AG04450 (cell line): ENCODE measurements at regions not wholly inside any gene's neighbourhood (a gene's known extent, or its start where the extent isn't known, plus 50 kb on each side); places are given as distances from the start of the nearest gene placed in this dataset.

ENCODE experiments used
- CTCF ChIA-PET: fragments of 300-600, 350-600 bp; formaldehyde crosslinking; extraction: SDS; loops from one replicate; lab custom pipeline; 2022; ENCODE audit warnings: antibody characterized with exemption, inconsistent platforms; lab: Charles Lee
- POLR2A ChIA-PET: fragments of 350-600 bp; formaldehyde crosslinking; extraction: SDS; loops from one replicate; lab custom pipeline; 2021; ENCODE audit warnings: antibody characterized with exemption, inconsistent platforms; lab: Yijun Ruan, JAX
- DNase-seq: peaks from one replicate; pipeline ENCODE4 v3.0.0-alpha.2; 2011; ENCODE audit warnings: low read depth, low spot score
- H3K27ac ChIP-seq: one replicate; pipeline ENCODE4 v1.5.1; 2012; ENCODE audit warnings: low read depth, low read length, control low read depth
- H3K27me3 ChIP-seq: one replicate; pipeline ENCODE4 v1.6.0; 2012; ENCODE audit warnings: low read length; ENCODE audit not compliant: control insufficient read depth, insufficient read depth
- H3K4me3 ChIP-seq: 2 replicates; pipeline ENCODE4 v1.5.1; 2011; ENCODE audit warnings: mild to moderate bottlenecking, low read depth, low read length, control low read depth
- H3K9me3 ChIP-seq: 2 replicates; pipeline ENCODE4 v1.5.1; 2012; ENCODE audit warnings: low read length; ENCODE audit not compliant: control insufficient read depth, insufficient read depth
- TF ChIP-seq, protein P1 (sequence below): IDR thresholded peaks from 2 replicates; pipeline ENCODE4 v1.5.1; 2011; ENCODE audit warnings: low read depth, low read length, control low read depth, inconsistent platforms

DNA sequence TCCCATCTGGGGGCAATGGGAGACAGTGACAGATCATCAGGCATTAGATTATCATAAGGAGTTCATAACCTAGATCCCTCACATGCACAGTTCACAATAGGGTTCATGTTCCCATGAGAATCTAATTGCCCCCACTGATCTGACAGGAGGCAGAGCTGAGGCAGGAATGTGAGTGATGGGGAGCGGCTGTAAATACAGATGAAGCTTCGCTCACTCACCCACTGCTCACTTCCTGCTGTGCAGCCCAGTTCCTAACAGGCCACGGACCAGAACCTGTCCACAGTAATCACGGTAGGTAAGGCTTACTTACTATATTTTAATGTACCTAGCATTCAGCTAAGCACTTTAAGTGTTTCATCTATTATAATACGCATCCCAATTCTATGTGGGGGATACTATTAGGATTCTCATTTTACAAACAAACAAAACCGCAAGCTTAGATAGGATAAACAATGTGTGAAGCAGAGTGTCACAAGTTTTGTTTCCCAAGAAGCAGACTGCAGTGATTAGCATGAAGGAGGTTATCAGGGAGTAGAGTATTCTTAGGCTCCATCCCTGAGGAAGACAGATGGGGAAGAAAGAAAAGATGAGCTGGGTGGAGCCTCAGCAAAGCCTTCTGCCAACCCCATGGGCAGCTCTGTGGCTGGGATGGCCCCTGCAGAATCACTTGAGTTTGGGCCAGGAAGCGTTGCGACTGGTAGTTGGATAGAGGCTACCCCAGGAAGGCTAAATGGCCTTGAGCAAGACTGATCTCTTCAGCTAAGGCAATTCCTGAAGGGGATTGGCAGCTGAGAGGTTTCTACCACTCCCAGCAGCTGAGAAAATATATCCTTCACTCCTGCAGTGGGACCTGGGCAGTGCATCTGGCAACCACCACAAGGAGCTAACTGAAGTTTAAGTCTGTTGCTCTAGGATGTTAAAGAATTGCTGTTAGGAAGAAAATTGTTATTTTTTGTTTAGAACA lies 133.1 kb downstream of the MREG start:
- Histone ChIP-seq H3K9me3 (peaks cover 2% of the 10 kb centered on the region; the same call in 1 of the 2 replicates), H3K27me3 (no peaks in the 10 kb centered on the region), H3K4me3 (no peak overlapping the region), H3K27ac (no peak overlapping the region)
- TF ChIP-seq, protein P1, sequence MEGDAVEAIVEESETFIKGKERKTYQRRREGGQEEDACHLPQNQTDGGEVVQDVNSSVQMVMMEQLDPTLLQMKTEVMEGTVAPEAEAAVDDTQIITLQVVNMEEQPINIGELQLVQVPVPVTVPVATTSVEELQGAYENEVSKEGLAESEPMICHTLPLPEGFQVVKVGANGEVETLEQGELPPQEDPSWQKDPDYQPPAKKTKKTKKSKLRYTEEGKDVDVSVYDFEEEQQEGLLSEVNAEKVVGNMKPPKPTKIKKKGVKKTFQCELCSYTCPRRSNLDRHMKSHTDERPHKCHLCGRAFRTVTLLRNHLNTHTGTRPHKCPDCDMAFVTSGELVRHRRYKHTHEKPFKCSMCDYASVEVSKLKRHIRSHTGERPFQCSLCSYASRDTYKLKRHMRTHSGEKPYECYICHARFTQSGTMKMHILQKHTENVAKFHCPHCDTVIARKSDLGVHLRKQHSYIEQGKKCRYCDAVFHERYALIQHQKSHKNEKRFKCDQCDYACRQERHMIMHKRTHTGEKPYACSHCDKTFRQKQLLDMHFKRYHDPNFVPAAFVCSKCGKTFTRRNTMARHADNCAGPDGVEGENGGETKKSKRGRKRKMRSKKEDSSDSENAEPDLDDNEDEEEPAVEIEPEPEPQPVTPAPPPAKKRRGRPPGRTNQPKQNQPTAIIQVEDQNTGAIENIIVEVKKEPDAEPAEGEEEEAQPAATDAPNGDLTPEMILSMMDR = no peak
- ChIA-PET POLR2A (no interaction called here), CTCF (interaction anchor here (0.9 kb wide), 1 partner anchor 29 kb away, joined by 3 read pairs; no protein-coding TSS in a partner anchor)
- DNase-seq = peak; percentile 48

DNA sequence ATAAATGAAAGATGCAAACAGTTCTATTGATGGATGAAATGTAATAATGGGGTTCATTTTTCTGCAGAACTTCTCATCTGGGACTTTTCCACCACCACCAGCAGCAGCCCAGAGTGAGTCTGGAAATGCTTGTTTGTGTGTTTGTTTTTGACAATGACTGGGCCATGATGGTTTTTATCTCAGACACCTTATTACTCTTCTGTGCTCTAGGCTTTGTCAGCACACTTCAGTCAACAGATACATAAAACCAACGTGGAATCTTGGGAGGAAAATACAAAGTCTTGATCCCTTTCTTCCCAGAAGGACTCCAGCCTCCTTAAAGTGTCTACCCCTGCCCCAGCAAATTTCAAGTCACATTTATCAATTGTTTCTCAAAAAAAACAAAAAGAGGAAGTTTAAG lies 134.0 kb downstream of the MREG start:
- H3K27me3 ChIP-seq = no peaks in the 10 kb centered on the region
- CTCF ChIA-PET = no interaction called here
- no peak overlapping the region for H3K4me3 ChIP-seq
- peaks cover 2% of the 10 kb centered on the region; the same call in 1 of the 2 replicates for H3K9me3 ChIP-seq
- TF ChIP-seq, protein P1 = no peak
- DNase-seq = no peak
- POLR2A ChIA-PET = no interaction called here
- H3K27ac ChIP-seq = no peak overlapping the region

DNA sequence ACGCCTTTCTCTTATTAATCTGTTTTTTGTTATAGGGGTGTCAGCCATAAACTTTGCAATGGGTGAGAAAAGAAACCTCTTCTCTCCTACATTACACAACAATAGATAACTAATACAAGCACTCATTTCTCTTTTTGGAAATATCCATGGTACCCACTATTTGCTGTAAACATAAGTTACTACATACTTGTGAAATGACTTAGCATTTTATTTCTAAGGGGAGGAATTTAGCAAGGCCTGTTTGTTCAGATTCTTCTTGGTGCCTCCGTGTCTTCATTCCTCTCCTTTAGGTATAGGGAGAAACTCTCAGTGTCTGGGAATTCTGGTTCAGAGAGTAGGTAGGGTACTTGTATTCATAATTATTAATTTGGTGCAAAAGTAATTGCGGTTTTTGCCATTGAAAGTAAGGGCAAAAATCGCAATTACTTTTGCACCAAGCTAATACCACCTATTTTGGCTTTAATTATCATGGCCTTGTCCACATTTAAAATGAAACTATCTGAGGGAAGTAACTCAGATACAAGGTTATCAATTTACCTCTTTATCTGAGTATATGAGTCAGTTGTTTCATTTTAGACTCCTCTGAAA lies 134.8 kb downstream of the MREG start:
- Histone ChIP-seq H3K27me3 (no peaks in the 10 kb centered on the region), H3K9me3 (peaks cover 2% of the 10 kb centered on the region; the same call in 1 of the 2 replicates), H3K27ac (no peak overlapping the region), H3K4me3 (no peak overlapping the region)
- ChIA-PET POLR2A (no interaction called here), CTCF (no interaction called here)
- TF ChIP-seq, protein P1 = no peak
- no peak for DNase-seq

DNA sequence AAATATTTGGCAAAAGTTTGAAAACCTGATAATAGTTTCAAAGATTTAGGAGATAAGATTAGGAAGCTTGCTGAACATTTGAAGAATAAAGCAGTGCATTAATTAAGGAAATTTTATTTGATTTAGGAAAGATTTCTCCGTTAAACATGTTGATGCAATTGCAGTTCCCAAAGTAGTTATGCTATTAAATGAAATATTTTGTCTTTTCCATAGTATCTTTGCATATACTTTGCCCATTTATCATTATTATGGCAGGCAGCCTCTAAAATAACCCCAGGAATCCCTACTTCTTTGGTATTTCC lies 136.5 kb downstream of the MREG start:
- ChIA-PET POLR2A (no interaction called here), CTCF (interaction anchor here (0.5 to 1.4 kb wide), 3 partner anchors 43 to 370 kb away, joined by 3 to 9 read pairs (median 5); no protein-coding TSS in a partner anchor)
- Histone ChIP-seq H3K9me3 (peaks cover 2% of the 10 kb centered on the region; the same call in 1 of the 2 replicates), H3K4me3 (no peak overlapping the region), H3K27me3 (no peaks in the 10 kb centered on the region), H3K27ac (no peak overlapping the region)
- DNase-seq = no peak
- TF ChIP-seq, protein P1 = no peak
